Keratinocyte (primary cell): ENCODE measurements at regions not wholly inside any gene's neighbourhood (a gene's known extent, or its start where the extent isn't known, plus 50 kb on each side); places are given as distances from the start of the nearest gene placed in this dataset.

Experiments used
- DNase-seq: peaks from one replicate; pipeline ENCODE4 v3.0.0-alpha.2; 2011; ENCODE audit warnings: low read depth, missing footprints, low spot score
- FAIRE-seq: peaks from 2 replicates; lab custom pipeline; 2011; peaks lifted over from hg19 to GRCh38; lab: Jason Lieb, UNC
- H2AFZ ChIP-seq: 2 replicates; pipeline ENCODE4 v1.6.0; 2012; ENCODE audit warnings: low read length, control low read depth, inconsistent platforms; ENCODE audit not compliant: control insufficient read depth
- H3K27ac ChIP-seq: 2 replicates; pipeline ENCODE4 v1.5.1; 2011; ENCODE audit warnings: low read length; ENCODE audit not compliant: control insufficient read depth, insufficient read depth
- H3K27me3 ChIP-seq: 3 replicates; pipeline ENCODE4 v1.6.0; 2011; ENCODE audit warnings: low read length; ENCODE audit not compliant: control insufficient read depth, insufficient read depth; ENCODE audit errors: extremely low read depth
- H3K36me3 ChIP-seq, 2 experiments: 2 replicates in 1 of 2; 3 replicates in 1 of 2; pipeline ENCODE4 v1.5.1; 2011; ENCODE audit warnings: low read length in 2 of 2, mild to moderate bottlenecking in 1 of 2; ENCODE audit not compliant: control insufficient read depth in 2 of 2, insufficient read depth in 2 of 2; ENCODE audit errors: extremely low read depth in 1 of 2
- H3K4me1 ChIP-seq: 3 replicates; pipeline ENCODE4 v1.5.1; 2011; ENCODE audit warnings: low read length; ENCODE audit not compliant: control insufficient read depth, insufficient read depth; ENCODE audit errors: extremely low read depth
- H3K4me2 ChIP-seq: 3 replicates; pipeline ENCODE4 v1.6.0; 2011; ENCODE audit warnings: low read depth, low read length; ENCODE audit not compliant: control insufficient read depth, insufficient read depth; ENCODE audit errors: extremely low read depth
- H3K4me3 ChIP-seq, 3 experiments: fragments of 200-600 bp in 1 of 3; sonication (generic) in 1 of 3; 2 replicates in 2 of 3; 3 replicates in 1 of 3; pipeline ENCODE4 v1.5.1; 2011 to 2016; ENCODE audit warnings: low read length in 3 of 3, mild to moderate bottlenecking in 3 of 3, control low read depth in 2 of 3, inconsistent platforms in 1 of 3, low read depth in 1 of 3, mixed read lengths in 1 of 3, mixed run types in 1 of 3, moderate library complexity in 1 of 3; ENCODE audit not compliant: control insufficient read depth in 2 of 3, insufficient read depth in 2 of 3; ENCODE audit errors: extremely low read depth in 1 of 3
- H3K79me2 ChIP-seq: 2 replicates; pipeline ENCODE4 v1.6.0; 2012; ENCODE audit warnings: low read length; ENCODE audit not compliant: control insufficient read depth, insufficient read depth
- H3K9ac ChIP-seq: 3 replicates; pipeline ENCODE4 v1.6.0; 2011; ENCODE audit warnings: low read length; ENCODE audit not compliant: control insufficient read depth, insufficient read depth; ENCODE audit errors: extremely low read depth
- H3K9me1 ChIP-seq: 3 replicates; pipeline ENCODE4 v1.6.0; 2011; ENCODE audit warnings: low read length; ENCODE audit not compliant: control insufficient read depth, insufficient read depth; ENCODE audit errors: extremely low read depth
- H3K9me3 ChIP-seq: 2 replicates; pipeline ENCODE4 v1.5.1; 2012; ENCODE audit warnings: low read depth, low read length; ENCODE audit not compliant: control insufficient read depth
- H4K20me1 ChIP-seq: 3 replicates; pipeline ENCODE4 v1.6.0; 2011; ENCODE audit warnings: low read length; ENCODE audit not compliant: control insufficient read depth, insufficient read depth; ENCODE audit errors: extremely low read depth
- CTCF ChIP-seq, 3 experiments: IDR thresholded peaks in 1 of 3; conservative IDR thresholded peaks in 1 of 3; optimal IDR thresholded peaks in 1 of 3; 2 replicates in 2 of 3; 3 replicates in 1 of 3; pipeline versions ENCODE3 to v1.5.1; 2011; ENCODE audit warnings: low read length in 3 of 3, mild to moderate bottlenecking in 3 of 3, moderate library complexity in 2 of 3, control low read depth in 1 of 3, inconsistent platforms in 1 of 3; ENCODE audit not compliant: insufficient read depth in 2 of 3; ENCODE audit errors: extremely low read depth in 1 of 3
- EZH2 ChIP-seq: IDR thresholded peaks from one replicate; pipeline ENCODE4 v1.6.1; 2012; ENCODE audit warnings: inconsistent platforms, mild to moderate bottlenecking, low read length, moderate library complexity
- dilution Hi-C: fragments of 300-500 bp; cut with MboI; formaldehyde crosslinking; loops from one replicate; pipeline ENCODE4 v1.7.0; 2020; ENCODE audit warnings: low sequenced_read_pairs; ENCODE audit not compliant: extremely low pct_ligation_motif_present

GRCh38 chr22:22982616-22983015, 87.7 kb upstream of the GNAZ start:
- H3K36me3 ChIP-seq = no peaks in the 10 kb centered on the region
- dilution Hi-C loops = no loop called here
- H4K20me1 ChIP-seq = no peaks in the 10 kb centered on the region

DNA sequence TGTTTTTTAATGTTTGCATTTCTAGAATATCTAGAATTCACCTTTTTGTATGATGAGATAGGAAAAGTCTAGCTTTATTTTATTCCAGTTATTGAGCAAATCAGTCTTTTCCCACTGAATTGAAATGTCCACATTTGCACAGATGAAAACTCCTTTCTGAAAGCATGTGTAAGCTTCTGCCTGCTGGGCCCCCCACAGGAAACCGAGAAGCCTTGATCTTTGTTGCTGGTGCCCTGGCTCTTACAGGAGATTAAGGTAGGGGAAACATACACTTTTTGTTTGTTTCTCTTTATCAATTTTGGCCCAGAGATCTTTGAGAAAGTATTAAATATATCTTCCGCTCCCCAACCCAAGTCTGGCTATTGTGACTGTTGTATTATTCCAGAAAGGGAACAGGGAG, 87.2 kb upstream of the GNAZ start:
- no peaks in the 10 kb centered on the region for H3K27me3 ChIP-seq
- DNase-seq (no peak), FAIRE-seq (no peak)
- TF ChIP-seq EZH2 (no peak), CTCF (optimal IDR thresholded peaks at IDR 0.05 in 1 of 3, IDR thresholded peaks at IDR 0.05 in 1 of 3, conservative IDR thresholded peaks at IDR 0.05 in 1 of 3; ENCODE audit: extremely low read depth in 1 of 3, insufficient read depth in 2 of 3, low read length in 3 of 3) (no peak)
- no peaks in the 10 kb centered on the region for H3K9me3 ChIP-seq
- no peak overlapping the region for H3K27ac ChIP-seq
- H4K20me1 ChIP-seq = no peaks in the 10 kb centered on the region
- no peak overlapping the region for H2AFZ ChIP-seq
- no peaks in the 10 kb centered on the region for H3K4me1 ChIP-seq
- no peak overlapping the region for H3K9ac ChIP-seq
- no peak overlapping the region for H3K4me2 ChIP-seq
- H3K9me1 ChIP-seq = no peaks in the 10 kb centered on the region
- dilution Hi-C loops = no loop called here
- no peaks in the 10 kb centered on the region for H3K36me3 ChIP-seq
- H3K79me2 ChIP-seq = no peaks in the 10 kb centered on the region
- no peak overlapping the region for H3K4me3 ChIP-seq

More at GRCh38 chr22:22982616-22983015, 87.7 kb upstream of the GNAZ start:
- H3K79me2 ChIP-seq = no peaks in the 10 kb centered on the region
- no peak for DNase-seq
- no peak overlapping the region for H3K9ac ChIP-seq
- no peaks in the 10 kb centered on the region for H3K9me1 ChIP-seq
- H3K4me1 ChIP-seq = no peaks in the 10 kb centered on the region
- no peak for FAIRE-seq
- no peak overlapping the region for H2AFZ ChIP-seq
- H3K27ac ChIP-seq = no peak overlapping the region
- TF ChIP-seq EZH2 = no peak
- no peak for TF ChIP-seq CTCF (optimal IDR thresholded peaks at IDR 0.05 in 1 of 3, IDR thresholded peaks at IDR 0.05 in 1 of 3, conservative IDR thresholded peaks at IDR 0.05 in 1 of 3; ENCODE audit: extremely low read depth in 1 of 3, insufficient read depth in 2 of 3, low read length in 3 of 3)
- no peaks in the 10 kb centered on the region for H3K9me3 ChIP-seq
- no peaks in the 10 kb centered on the region for H3K27me3 ChIP-seq
- no peak overlapping the region for H3K4me2 ChIP-seq
- no peak overlapping the region for H3K4me3 ChIP-seq
